Thyroid gland (tissue), 4 donors: ENCODE measurements at regions not wholly inside any gene's neighbourhood (a gene's known extent, or its start where the extent isn't known, plus 50 kb on each side); places are given as distances from the start of the nearest gene placed in this dataset.

Experiments used
- DNase-seq, 2 donors: peaks; one replicate each; pipeline ENCODE4 v3.0.0-alpha.2; 2019
- H3K27ac ChIP-seq, 3 donors: fragments of 200-600 bp; sonication (generic); 1 replicate in 2 of 3; 2 replicates in 1 of 3; pipeline ENCODE4 v1.5.1; 2016 to 2019; ENCODE audit warnings: mild to moderate bottlenecking in 1 of 3, moderate library complexity in 1 of 3
- H3K27me3 ChIP-seq: fragments of 200-600 bp; sonication (generic); one replicate; pipeline ENCODE4 v1.5.1; 2019
- H3K36me3 ChIP-seq, 2 donors: fragments of 200-600 bp; sonication (generic); one replicate each; pipeline ENCODE4 v1.5.1; 2016 to 2019
- H3K4me1 ChIP-seq, 2 donors: fragments of 200-600 bp; sonication (generic); one replicate each; pipeline ENCODE4 v1.5.1; 2017 to 2019
- H3K4me3 ChIP-seq, 3 donors: fragments of 200-600 bp; sonication (generic); replicated peaks in 1 of 3; 1 replicate in 2 of 3; 2 replicates in 1 of 3; pipeline ENCODE4 v1.5.1; 2016; ENCODE audit warnings: mild to moderate bottlenecking in 1 of 3
- H3K9me3 ChIP-seq: fragments of 200-600 bp; sonication (generic); one replicate; pipeline ENCODE4 v1.5.1; 2017
- POLR2A ChIP-seq, 2 donors: fragments of 450-650 bp; IDR thresholded peaks; one replicate each; pipeline ENCODE4 v1.6.1; 2017; ENCODE audit warnings: antibody characterized with exemption in 2 of 2, mild to moderate bottlenecking in 2 of 2, moderate library complexity in 1 of 2
- WGBS, 2 donors: methylation state at CpG; one replicate each; pipeline ENCODE4 v1.1.5; 2017; 5-methylcytosine and 5-hydroxymethylcytosine counted together
- intact Hi-C: fragments of 100-400 bp; cut with DNase I; formaldehyde crosslinking; loops from one replicate; pipeline ENCODE4 v1.15.1; 2023
- TF ChIP-seq, protein P1 (sequence below), 6 experiments: fragments of 200-600 bp in 3 of 6; fragments of 450-650 bp in 3 of 6; sonication (generic) in 3 of 6; IDR thresholded peaks; one replicate each; pipeline ENCODE4 v1.5.1; 2016 to 2019; ENCODE audit warnings: antibody characterized with exemption in 6 of 6, mild to moderate bottlenecking in 2 of 6, inconsistent platforms in 1 of 6, moderate library complexity in 1 of 6

DNA sequence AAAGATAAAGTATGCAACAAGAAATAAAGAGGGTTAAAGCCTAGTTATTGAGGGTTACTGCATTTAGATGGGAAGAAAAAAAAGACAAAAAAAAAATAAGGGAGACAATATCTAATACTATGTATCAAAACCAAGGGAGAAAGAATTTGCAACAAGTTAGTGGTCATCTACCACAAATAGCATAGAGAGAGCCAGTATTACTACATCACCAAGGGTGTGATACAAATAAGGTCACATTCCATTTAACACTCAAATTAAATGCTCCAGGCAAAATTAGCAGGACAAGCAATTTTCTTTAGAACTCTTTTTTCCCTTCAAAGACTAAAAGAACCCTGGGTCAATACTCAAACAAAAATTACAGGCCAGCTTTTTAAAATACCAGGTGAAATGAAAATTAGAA lies 115.1 kb upstream of the GULP1 start:
- H3K36me3 ChIP-seq: no peaks in the 10 kb centered on the region
- no peaks in the 10 kb centered on the region for H3K27me3 ChIP-seq
- no peaks in the 10 kb centered on the region for H3K9me3 ChIP-seq
- H3K27ac ChIP-seq: no peak overlapping the region
- intact Hi-C loops: no loop called here
- no peak overlapping the region for H3K4me3 ChIP-seq
- no peak for TF ChIP-seq POLR2A (IDR thresholded peaks at IDR 0.05)
- TF ChIP-seq, protein P1, sequence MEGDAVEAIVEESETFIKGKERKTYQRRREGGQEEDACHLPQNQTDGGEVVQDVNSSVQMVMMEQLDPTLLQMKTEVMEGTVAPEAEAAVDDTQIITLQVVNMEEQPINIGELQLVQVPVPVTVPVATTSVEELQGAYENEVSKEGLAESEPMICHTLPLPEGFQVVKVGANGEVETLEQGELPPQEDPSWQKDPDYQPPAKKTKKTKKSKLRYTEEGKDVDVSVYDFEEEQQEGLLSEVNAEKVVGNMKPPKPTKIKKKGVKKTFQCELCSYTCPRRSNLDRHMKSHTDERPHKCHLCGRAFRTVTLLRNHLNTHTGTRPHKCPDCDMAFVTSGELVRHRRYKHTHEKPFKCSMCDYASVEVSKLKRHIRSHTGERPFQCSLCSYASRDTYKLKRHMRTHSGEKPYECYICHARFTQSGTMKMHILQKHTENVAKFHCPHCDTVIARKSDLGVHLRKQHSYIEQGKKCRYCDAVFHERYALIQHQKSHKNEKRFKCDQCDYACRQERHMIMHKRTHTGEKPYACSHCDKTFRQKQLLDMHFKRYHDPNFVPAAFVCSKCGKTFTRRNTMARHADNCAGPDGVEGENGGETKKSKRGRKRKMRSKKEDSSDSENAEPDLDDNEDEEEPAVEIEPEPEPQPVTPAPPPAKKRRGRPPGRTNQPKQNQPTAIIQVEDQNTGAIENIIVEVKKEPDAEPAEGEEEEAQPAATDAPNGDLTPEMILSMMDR (IDR thresholded peaks at IDR 0.05): no peak
- H3K4me1 ChIP-seq: no peaks in the 10 kb centered on the region
- no peak for DNase-seq

DNA sequence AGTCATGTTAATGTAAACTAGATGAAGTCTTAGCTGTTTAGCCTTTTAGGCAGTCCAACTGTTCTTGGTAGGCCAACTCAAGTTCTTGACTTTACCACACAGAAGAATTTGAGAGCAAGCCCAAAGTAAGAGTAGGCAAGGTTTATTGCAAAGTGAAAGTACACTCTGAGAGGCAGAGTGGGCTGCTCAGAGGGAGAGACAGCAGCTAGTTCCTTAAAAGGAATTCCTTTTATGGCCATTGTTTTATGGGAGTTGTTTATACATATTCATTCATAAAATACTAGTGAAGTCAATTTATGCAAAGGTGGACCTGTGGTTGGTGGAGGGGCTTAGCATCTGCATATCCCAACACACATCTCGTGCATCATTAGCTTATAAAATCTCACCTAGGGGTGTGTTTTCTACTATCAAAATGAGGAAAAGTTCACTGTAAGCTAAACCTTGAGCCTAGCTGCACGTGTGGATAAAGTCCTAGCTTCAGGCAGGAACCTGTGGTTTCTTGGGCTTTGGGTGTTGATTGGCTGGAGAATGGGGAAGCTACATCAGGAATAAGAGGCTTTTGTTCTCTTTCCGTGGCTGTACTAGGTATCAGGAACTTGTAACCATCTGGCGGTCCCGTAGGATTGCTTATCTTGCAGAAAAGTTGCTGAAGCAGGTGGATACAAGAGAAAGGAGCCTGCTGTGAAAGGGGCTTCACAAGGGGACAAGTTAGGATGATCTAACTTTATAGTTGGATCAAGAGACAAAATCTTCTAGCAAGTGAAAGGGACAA lies 110.4 kb upstream of the GULP1 start:
- H3K4me3 ChIP-seq: no peak overlapping the region
- intact Hi-C loops: no loop called here
- H3K4me1 ChIP-seq: no peaks in the 10 kb centered on the region
- H3K27me3 ChIP-seq: no peaks in the 10 kb centered on the region
- no peaks in the 10 kb centered on the region for H3K36me3 ChIP-seq
- no peak for DNase-seq
- WGBS, 2 donors: 56 to 62% methylated on average over 5 of the region's 5 CpGs
- TF ChIP-seq, protein P1 (IDR thresholded peaks at IDR 0.05): no peak
- TF ChIP-seq POLR2A (IDR thresholded peaks at IDR 0.05): no peak
- H3K9me3 ChIP-seq: no peaks in the 10 kb centered on the region
- H3K27ac ChIP-seq: no peak overlapping the region

DNA sequence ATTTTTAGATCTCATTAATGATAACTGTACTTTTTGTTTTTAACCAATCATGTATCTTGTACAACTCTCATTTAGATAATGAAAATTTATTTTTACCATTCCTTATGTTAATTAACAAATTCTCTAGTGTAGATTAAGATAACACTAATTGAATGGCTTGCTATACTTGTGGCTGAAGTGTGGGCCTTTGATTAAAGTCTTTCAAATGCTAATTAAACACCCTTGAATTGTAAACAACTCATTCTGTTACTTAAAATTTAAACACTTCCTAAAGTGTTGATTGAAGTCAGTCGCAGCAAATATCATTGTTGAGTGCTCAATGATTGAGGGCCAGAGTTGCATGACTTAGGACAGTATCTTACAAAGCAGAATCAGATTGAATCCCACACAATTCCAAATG lies 109.8 kb upstream of the GULP1 start:
- no peaks in the 10 kb centered on the region for H3K4me1 ChIP-seq
- DNase-seq: no peak
- intact Hi-C loops: no loop called here
- H3K9me3 ChIP-seq: no peaks in the 10 kb centered on the region
- H3K4me3 ChIP-seq: no peak overlapping the region
- H3K36me3 ChIP-seq: no peaks in the 10 kb centered on the region
- H3K27me3 ChIP-seq: no peaks in the 10 kb centered on the region
- H3K27ac ChIP-seq: no peak overlapping the region
- no peak for TF ChIP-seq POLR2A (IDR thresholded peaks at IDR 0.05)
- TF ChIP-seq, protein P1 (IDR thresholded peaks at IDR 0.05): no peak
- 41 to 45% methylated on average over 1 of the region's 1 CpG for WGBS, 2 donors

DNA sequence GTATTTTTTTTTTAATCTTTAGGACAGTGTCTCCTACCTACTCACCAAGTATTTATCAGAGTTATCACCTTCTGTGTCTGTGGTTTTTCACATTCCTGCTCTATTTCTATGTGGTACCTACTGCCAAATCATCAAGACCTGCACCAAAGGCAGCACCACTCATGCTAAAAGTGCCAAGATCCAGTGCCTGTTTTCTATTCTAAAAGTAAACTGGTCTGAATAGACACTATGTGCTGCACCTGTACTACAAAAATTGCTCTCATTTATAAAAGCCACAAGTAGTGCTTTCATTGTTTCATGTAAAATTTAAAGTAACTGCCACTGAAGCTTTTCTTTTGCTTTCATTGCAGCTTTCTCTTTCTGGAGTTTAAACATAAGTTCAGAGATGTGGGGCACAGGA lies 103.9 kb upstream of the GULP1 start:
- TF ChIP-seq POLR2A (IDR thresholded peaks at IDR 0.05): no peak
- TF ChIP-seq, protein P1 (IDR thresholded peaks at IDR 0.05): no peak
- no peaks in the 10 kb centered on the region for H3K4me1 ChIP-seq
- no peak overlapping the region for H3K4me3 ChIP-seq
- H3K27ac ChIP-seq: no peak overlapping the region
- intact Hi-C loops: no loop called here
- H3K36me3 ChIP-seq: no peaks in the 10 kb centered on the region
- no peak for DNase-seq
- no peaks in the 10 kb centered on the region for H3K27me3 ChIP-seq
- no peaks in the 10 kb centered on the region for H3K9me3 ChIP-seq

DNA sequence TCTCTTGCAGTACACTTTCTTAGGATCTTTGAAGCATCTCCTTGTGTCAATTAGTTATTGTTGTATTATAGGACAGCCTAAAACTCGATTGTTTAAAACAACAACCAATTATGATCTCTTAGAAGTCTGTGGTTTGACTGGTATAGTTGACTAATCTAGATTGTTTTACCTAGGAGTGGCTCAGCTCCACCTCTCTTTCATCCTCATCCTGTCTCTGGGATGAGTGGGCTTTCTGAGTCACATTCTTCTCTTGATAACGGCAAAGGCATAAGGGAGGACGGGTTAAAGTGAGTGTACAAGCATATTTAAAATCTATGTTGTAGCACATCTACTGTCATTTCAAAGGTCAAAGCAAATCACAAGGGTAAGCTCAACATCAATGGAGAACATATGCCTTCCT lies 102.3 kb upstream of the GULP1 start:
- TF ChIP-seq, protein P1 (IDR thresholded peaks at IDR 0.05): no peak
- TF ChIP-seq POLR2A (IDR thresholded peaks at IDR 0.05): no peak
- Histone ChIP-seq H3K27ac (no peak overlapping the region), H3K27me3 (no peaks in the 10 kb centered on the region), H3K4me1 (no peaks in the 10 kb centered on the region), H3K9me3 (no peaks in the 10 kb centered on the region), H3K36me3 (no peaks in the 10 kb centered on the region), H3K4me3 (no peak overlapping the region)
- 72% methylated on average over 3 of the region's 3 CpGs for WGBS, 2 donors
- intact Hi-C loops: no loop called here
- no peak for DNase-seq
